Kasumi-1 (cell line): ENCODE measurements at regions not wholly inside any gene's neighbourhood (a gene's known extent, or its start where the extent isn't known, plus 50 kb on each side); places are given as distances from the start of the nearest gene placed in this dataset.
"Not testable (repeated sequence)": the region's sequence is repeated elsewhere in the genome, so short reads cannot be mapped to it uniquely, and the experiment has no call there.

Source experiments
- DNase-seq, 2 experiments: peaks; one replicate each; lab custom pipeline; 2025; lab: John Stamatoyannopoulos, UW

GRCh38 chr2:57434441-57434840, 612.2 kb upstream of the VRK2 start:
- no peak for DNase-seq

GRCh38 chr2:57434972-57435371, 611.6 kb upstream of the VRK2 start:
- no peak for DNase-seq

DNA sequence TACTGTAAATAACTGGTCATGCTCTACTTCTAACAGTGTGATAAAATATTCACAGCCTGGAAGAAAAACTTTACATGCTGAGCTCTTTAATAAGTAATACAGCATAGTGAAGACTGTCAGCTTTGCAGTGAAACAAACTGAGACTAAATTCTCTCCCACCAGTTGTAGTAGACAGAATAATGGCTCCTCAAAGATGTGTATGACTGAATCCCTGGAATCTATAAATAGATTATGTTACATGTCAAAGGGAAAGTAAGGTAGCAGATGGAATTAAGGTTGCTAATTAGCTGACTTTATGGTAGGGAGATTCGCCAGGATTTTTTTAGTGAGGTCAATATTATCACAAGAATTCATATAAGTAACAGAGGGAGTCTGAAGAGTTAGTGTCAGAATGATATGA, 609.5 kb upstream of the VRK2 start:
- DNase-seq, result no peak

DNA sequence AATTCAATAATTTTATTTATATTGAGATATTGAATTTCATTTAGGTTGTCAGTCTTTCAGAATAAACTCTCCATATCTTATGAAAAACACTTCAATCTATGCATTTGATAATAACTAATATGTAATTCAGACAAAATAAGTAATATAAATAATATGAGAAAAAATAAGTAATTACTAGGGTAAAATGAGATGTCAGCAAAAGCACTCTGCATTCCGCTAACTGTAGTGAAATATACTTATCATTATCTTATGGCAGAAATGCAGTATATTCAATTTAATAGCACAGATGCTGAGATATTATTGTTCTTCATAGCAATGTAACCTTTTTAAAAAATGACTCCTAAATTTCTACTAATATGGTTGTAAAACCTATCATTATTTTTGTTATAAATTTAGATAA, 606.2 kb upstream of the VRK2 start:
- no peak for DNase-seq

GRCh38 chr2:57443086-57443485, 603.5 kb upstream of the VRK2 start:
- no peak for DNase-seq

DNA sequence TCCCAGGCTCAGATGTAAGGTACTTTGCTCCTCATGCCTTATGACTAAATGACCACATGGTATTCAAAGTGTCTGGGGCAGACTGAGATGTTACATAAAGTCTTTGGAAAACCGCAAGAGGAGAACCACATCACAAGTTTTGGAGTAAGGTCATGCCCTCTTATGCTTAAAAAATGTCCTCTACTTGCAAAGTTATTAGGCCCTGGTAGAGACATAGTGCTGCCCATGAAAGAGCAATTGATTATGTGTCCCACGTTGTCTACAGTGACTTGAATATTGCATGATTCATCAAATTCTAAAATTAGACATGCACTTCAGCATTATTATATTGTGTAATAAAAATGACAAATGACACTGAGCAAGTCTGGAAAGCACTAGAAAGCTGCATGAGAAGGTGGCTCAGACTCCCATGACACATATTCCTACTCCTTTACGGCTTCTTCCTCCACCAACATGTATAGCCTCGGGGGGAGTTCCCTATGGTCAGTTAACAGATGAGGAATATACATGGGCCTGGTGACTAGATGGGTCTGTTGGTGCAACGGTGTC, 602.6 kb upstream of the VRK2 start:
- no peak for DNase-seq

DNA sequence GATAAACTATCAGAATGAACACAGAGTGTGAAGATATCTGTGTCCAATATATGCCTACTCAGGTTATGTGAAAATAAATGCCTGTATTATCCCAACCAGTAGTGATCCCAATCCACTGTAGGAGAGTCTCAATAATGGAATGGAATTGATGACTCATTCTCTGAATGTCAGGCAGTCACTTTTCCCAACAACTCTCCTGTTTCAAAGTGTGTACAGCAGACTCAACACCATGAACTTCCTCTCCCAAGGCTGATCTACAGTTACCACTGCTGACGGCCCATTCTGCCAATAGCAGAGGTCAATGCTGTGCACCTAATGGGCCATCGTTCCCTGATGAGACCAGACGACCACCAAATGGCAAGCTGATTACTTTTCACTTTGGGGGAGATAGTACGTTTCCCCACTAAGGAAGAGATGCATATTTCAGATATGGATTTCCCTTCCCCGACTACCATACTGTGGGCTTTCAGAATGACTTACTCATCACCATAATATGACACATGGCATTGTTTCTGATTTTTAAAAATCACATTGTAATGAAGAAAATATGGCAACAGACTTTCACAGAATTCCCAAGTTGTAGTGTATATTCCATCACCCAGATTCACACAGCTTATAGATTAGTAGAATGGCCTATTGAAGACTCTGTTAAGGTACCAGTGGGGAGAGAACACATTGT, 601.7 kb upstream of the VRK2 start:
- no peak for DNase-seq

GRCh38 chr2:57448816-57449215, 597.8 kb upstream of the VRK2 start:
- no peak for DNase-seq

- DNase-seq, result no peak
Observed at GRCh38 chr2:57450170-57450569, 596.4 kb upstream of the VRK2 start.

GRCh38 chr2:57452634-57453033, 594.0 kb upstream of the VRK2 start:
- DNase-seq, result no peak

DNA sequence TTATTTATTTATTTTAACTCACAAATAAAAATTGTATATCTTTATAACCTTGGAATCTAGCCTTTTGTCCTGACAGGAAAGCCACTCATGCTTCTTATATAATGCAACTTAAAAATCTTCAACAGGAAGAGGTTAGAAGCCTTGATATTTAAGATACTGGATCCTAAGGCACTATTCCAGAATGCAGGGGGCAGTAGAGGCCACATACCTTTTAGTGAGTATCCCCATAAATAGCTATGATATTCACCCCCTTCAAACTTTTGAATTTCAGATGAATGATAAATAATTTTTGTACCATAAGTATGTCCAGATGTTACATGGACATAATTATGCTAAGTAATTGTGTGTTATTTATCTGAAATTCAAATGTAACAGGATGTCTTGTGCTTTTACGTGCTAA, 592.7 kb upstream of the VRK2 start:
- DNase-seq, result peak in 1 of 2 experiments; percentile 7

- DNase-seq, result no peak
Observed at GRCh38 chr2:57460396-57461276, 586.0 kb upstream of the VRK2 start.

DNA sequence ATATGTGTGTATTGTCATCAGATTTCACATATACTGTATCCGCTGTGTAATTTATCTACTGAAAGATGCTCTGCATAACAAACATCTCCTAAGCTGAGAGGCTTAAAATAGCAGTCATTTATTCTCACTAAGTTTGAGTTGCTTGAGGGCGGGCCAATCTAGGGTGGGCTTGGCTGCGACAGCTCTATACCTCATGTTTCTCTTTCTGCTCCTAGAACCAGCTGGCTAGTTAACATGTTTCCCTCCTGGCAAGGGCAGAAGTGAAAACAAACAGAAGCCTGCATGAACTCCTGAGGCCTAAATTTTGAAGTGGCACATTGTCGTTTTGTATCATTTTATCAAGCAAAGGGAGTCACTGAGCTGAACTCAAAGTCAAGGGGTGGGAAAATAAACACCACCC, 585.0 kb upstream of the VRK2 start:
- no peak for DNase-seq

- no peak for DNase-seq
Observed at GRCh38 chr2:57465067-57465466, 581.5 kb upstream of the VRK2 start.

DNA sequence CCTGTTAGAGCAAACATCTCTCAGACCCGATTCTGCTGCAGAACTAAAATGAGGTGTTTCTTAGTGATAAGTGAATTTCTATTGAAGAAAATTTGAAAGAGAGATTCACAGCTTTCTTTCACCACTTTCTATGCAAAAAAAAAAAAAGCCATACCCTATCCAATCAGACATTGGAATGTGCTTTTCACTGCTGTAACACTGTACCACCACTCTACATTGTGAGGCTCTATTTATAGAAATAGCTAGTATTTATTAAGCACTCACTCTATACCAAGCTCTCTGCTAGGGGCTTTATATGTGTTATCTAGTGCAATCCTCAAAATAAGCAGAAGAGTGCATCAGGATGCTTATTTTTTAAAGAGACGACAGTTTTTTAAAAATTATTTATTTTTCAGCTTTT, 580.6 kb upstream of the VRK2 start:
- no peak for DNase-seq

GRCh38 chr2:57475391-57475790, 571.2 kb upstream of the VRK2 start:
- no peak for DNase-seq

DNA sequence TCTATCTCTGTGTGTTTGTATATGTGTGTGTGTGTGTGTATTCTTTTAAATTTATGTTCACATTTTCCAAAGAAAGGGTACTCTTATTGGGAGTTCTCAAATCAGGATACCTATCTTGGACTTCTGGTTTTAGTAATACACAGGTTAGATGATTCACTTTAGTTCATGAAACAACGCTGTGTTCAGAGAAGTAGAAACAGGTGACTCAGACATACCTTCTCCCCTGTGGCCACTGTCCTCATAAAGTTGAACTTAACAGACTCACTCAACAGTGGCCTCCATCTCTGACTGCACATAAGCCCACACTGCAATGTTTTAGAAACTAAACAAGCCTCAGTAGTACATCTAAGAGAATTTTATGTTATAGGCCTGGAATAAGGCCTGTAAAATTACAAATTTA, 566.6 kb upstream of the VRK2 start:
- no peak for DNase-seq

DNA sequence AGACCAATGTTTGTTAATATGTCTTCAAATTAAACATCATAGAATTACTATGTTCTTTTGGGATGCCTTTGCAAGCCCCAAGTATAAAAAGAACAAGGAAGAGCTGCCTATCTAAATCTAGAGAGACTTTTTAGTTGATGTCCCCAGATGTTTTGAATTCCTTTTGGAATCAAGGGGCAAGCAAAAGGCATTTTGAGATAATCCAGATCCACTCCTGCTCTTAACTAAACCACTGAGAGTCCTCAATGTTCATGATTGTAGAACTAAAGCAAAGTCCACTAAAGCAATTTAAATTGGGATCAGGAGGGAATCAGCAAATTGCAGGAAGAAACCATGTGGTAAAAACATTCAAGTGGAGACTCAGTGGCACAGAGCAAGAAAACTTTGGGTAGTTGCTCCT, 558.5 kb upstream of the VRK2 start:
- DNase-seq, result no peak

DNA sequence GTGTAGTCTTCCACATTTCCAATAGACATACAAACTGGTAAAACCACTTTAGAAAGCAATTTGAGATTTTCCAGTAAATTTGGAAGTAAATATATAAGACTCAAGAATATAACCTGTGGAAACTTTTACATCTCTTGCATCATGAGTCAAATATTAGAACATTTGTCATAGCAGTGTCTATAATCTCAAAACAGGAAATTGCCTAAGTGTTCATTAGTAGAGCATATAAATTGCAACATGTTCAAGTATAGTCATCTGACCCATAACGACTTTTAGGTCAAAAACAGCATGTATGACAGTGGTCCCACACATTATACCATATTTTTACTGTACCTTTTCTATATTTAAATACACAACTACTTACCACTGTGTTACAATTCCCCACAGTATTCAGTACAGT, 555.9 kb upstream of the VRK2 start:
- DNase-seq, result no peak

GRCh38 chr2:57491213-57491612, 555.4 kb upstream of the VRK2 start:
- no peak for DNase-seq

GRCh38 chr2:57493966-57494365, 552.6 kb upstream of the VRK2 start:
- not testable (repeated sequence) for DNase-seq

- DNase-seq, result peak; percentile 60 to 80
Observed at GRCh38 chr2:57497489-57498096, 549.0 kb upstream of the VRK2 start.

GRCh38 chr2:57504787-57505186, 541.8 kb upstream of the VRK2 start:
- DNase-seq, result no peak
